GM12872 (cell line): ENCODE measurements at regions not wholly inside any gene's neighbourhood (a gene's known extent, or its start where the extent isn't known, plus 50 kb on each side); places are given as distances from the start of the nearest gene placed in this dataset.

Experiments
- TF ChIP-seq, protein P1 (sequence below): IDR thresholded peaks from 3 replicates; pipeline ENCODE4 v1.5.1; 2011; ENCODE audit warnings: low read depth, mild to moderate bottlenecking, low read length, moderate library complexity; ENCODE audit not compliant: insufficient read depth

DNA sequence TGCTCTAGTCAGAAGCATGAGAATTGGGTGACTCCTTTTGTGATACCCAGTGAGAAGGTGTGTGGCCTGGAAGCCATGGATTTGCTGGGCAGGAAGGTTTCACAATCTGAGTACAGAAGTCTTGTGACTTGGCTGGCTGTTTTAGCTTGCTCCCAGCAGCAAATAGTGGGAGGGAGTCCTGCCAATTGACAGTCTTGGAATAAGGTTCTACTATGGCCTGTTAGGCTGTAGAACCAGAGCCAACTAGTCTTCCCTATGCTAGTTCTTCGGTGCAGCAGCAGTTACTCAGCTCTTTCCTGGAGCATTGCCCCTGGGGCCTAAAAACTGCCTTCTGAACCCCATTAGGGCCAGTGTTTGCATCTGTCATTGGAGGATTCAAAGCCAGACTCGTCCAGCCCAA is 1935.4 kb upstream of the PCDH20 start:
- TF ChIP-seq, protein P1, sequence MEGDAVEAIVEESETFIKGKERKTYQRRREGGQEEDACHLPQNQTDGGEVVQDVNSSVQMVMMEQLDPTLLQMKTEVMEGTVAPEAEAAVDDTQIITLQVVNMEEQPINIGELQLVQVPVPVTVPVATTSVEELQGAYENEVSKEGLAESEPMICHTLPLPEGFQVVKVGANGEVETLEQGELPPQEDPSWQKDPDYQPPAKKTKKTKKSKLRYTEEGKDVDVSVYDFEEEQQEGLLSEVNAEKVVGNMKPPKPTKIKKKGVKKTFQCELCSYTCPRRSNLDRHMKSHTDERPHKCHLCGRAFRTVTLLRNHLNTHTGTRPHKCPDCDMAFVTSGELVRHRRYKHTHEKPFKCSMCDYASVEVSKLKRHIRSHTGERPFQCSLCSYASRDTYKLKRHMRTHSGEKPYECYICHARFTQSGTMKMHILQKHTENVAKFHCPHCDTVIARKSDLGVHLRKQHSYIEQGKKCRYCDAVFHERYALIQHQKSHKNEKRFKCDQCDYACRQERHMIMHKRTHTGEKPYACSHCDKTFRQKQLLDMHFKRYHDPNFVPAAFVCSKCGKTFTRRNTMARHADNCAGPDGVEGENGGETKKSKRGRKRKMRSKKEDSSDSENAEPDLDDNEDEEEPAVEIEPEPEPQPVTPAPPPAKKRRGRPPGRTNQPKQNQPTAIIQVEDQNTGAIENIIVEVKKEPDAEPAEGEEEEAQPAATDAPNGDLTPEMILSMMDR, result no peak

DNA sequence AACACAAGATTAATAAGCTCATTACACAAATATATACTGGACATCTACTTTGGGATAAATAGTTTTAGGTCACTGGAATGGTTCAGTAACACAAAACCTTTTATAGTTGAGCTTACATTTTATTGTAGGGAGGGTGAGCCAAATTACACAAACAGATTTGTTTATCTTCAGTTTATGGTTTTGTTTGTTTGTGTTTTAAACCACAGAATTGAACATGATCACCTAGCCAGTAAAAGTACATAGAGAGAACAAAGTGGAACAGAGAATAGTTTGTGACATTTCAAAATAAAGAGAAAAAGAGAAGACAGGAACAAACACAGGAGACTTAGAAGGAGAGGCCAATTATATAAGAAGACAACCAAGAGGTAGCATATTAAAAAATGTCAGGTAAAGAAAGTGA is 1930.2 kb upstream of the PCDH20 start:
- TF ChIP-seq, protein P1, result no peak

DNA sequence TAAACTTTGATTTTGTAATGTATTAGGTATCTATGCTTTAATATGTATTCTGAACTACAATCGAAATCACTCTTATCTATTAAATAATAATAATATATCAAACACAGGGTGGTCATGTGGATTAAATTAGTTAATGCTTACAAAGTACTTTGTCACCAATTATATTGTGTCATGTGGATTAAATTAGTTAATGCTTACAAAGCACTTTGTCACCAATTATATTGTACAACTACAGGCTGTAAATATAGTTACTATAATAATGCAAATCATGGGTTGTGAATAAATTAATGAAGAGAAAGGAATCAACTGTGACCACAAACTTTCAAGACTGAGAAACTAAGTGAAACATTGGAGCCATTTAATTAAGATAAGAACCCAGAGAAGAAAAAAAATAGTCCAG is 1929.1 kb upstream of the PCDH20 start:
- TF ChIP-seq, protein P1, result no peak

DNA sequence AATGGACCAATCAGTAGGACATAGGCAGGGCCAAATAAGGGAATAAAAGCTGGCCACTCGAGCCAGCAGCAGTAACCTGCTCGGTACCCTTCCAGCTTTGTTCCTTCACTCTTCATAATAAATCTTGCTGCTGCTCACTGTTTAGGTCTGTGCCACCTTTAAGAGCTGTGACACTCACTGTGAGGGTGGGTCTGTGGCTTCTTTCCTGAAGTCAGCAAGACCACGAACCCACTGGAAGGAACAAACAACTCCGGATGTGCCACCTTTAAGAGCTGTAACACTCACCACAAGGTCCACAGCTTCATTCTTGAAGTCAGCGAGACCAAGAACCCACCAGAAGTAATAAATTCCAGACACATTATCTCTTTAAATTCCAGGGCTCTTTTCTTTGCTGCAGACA is 1922.3 kb upstream of the PCDH20 start:
- TF ChIP-seq, protein P1, result no peak

DNA sequence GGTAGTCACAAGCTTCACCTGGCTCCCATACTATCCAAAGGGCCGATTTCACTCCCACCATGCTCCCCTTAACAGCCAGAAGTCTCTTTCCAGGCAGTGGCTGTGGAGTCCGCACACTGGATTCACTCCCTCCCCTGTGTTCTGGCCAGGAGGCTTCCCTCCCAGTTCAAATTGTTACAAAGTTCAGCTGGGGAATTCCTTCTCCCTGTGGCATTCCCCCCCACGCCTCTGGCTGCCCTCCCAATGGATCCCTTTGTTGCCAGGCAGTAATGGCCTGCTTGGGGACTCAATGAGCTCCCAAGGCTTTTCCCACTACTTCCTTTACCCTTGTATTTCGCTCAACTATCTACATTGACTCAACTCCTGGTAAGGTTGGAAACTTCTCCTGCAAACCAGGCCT is 1921.4 kb upstream of the PCDH20 start:
- TF ChIP-seq, protein P1, result no peak

DNA sequence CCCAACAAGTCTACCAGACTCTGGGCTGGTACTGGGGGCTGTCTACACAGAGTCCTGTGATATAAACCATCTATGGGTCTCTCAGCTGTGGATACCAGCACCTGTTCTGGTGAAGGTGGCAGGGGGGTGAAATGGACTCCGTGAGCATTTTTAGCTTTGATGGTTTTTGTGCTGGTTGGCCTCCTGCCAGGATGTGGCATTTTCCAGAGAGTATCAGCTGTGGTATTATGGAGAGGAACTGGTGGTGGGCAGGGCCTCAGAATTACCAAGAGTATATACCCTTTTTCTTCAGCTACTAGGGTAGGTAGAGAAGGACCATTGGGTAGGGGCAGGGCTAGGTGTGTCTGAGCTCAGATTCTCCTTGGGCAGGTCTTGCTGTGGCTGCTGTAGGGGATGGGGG is 1920.9 kb upstream of the PCDH20 start:
- TF ChIP-seq, protein P1, result no peak

DNA sequence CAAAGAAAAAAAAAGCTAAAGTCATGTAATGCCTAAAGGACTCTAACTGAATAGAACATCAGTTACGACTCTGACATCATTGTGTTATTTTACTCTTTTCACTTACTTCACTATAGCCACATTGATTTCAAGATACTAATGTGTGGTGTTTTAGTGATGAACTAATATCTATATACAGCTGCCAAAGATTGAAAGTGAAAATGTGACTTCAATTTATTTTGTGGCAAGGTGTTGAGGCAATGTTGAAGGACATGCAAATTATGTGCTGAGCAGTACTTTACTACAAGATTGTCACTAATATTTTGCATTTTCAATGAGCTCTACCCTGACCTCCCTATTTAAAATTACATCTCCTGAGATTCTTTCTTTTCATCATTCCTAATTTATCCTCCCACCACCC is 1911.9 kb upstream of the PCDH20 start:
- TF ChIP-seq, protein P1, result no peak

DNA sequence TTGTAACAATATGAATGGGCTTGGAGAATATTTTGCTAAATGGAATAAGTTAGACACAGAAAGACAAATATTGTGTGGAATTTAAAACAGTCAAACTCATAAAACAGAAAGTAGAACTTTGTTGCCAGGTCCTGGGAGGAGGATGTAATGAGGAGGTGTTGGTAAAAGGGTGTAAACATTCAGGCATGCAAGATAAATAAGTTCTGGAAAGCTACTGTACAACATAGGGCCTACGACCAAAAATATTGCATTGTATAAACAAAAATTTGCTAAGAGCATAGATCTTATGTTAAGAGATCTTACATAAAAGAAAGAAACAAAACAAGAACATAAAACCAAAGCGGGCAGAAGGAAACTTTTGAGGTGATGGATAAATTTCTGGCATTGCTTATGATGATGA is 1907.8 kb upstream of the PCDH20 start:
- TF ChIP-seq, protein P1, result no peak
